Esophagus muscularis mucosa (tissue), 4 donors: ENCODE measurements at regions not wholly inside any gene's neighbourhood (a gene's known extent, or its start where the extent isn't known, plus 50 kb on each side); places are given as distances from the start of the nearest gene placed in this dataset.

ENCODE experiments used
- CTCF ChIP-seq, 3 experiments: fragments of 200-600 bp in 2 of 3; fragments of 450-650 bp in 1 of 3; sonication (generic) in 2 of 3; IDR thresholded peaks; one replicate each; pipeline ENCODE4 v1.5.1; 2017 to 2019; ENCODE audit warnings: antibody characterized with exemption in 3 of 3, mild to moderate bottlenecking in 2 of 3, moderate library complexity in 1 of 3
- EP300 ChIP-seq: sonication (generic); formaldehyde crosslinking; IDR thresholded peaks from one replicate; pipeline ENCODE4 v1.6.1; 2017; ENCODE audit warnings: antibody characterized with exemption
- POLR2AphosphoS5 ChIP-seq, 2 donors: sonication (generic); formaldehyde crosslinking; IDR thresholded peaks; one replicate each; pipeline ENCODE4 v1.6.1; 2017; ENCODE audit warnings: antibody characterized with exemption in 2 of 2

- TF ChIP-seq EP300 (no peak), POLR2AphosphoS5 (IDR thresholded peaks at IDR 0.05) (no peak), CTCF (IDR thresholded peaks at IDR 0.05) (no peak)
Observed at GRCh38 chr13:40439928-40440327, 226.5 kb downstream of the FOXO1 start.
